ENCODE measurements at regions not wholly inside any gene's neighbourhood (a gene's known extent, or its start where the extent isn't known, plus 50 kb on each side); places are given as distances from the start of the nearest gene placed in this dataset.

GRCh38 chr20:11727708-11728107, 190.0 kb upstream of the BTBD3 start:
- TF ChIP-seq CTCF (conservative IDR thresholded peaks at IDR 0.05) (no peak), EZH2 (IDR thresholded peaks at IDR 0.05; ENCODE audit: low read depth) (no peak)
